ENCODE measurements at regions not wholly inside any gene's neighbourhood (a gene's known extent, or its start where the extent isn't known, plus 50 kb on each side); places are given as distances from the start of the nearest gene placed in this dataset.

DNA sequence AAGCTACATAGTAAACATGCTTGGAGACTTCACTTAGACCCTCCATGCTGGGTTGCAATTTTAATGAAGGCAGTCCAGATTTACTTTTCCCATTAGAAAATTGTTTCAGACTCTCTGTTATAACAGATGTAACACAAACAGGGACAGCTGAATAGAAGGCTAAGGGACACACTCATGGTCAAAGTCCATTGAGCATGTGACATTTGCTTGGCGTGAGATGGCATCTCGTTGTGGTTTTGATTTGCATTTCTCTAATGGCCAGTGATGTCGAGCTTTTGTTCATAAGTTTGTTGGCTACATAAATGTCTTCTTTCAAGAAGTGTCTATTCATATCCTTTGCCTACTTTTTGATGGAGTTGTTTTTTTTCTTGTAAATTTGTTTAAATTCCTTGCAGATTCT is 358.2 kb upstream of the CLNK start:
- DNase-seq = no peak

GRCh38 chr4:11039634-11040131 is 355.1 kb upstream of the CLNK start:
- DNase-seq = no peak

DNA sequence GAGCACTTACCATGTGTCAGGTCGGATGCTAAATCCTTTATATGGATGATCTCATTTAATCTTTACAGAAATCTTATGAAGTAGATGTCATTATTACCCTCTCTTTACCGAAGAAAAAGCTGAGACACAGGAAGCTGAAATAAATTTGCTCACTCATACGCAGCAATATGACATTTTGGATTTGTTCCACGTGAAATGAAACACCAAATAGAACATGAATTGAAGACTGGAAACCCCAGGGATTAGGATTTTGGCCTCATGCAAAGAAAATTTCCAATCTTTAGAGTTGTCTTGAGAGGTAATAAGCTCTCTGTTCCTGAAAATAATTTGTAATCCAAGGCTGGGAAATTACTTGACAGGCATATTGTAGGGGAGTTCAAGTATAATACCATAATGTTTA is 354.4 kb upstream of the CLNK start:
- no peak for DNase-seq

- no peak for DNase-seq
Observed at GRCh38 chr4:11037637-11038036, 353.1 kb upstream of the CLNK start.

DNA sequence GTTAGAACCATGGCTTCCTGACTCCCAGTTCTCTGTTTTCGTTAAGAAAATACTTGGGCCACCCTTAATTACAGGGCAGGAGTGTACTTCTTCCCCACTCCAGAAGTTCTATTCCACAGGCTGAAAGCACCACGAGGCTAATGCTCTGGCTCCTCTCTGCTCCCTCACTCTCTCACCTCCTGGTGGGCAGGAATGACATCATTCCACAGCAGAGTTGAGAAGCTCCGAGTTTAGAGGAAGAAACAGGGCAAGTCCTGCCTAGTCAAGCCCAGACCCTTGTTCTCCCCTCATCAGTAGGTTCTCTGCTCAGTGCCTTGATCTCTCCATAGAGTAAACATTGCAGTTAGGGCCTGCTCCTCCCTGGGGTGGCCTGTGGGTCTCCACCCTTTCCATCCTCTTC is 343.8 kb upstream of the CLNK start:
- DNase-seq = no peak

- no peak for DNase-seq
Observed at GRCh38 chr4:11021333-11021732, 336.8 kb upstream of the CLNK start.

DNA sequence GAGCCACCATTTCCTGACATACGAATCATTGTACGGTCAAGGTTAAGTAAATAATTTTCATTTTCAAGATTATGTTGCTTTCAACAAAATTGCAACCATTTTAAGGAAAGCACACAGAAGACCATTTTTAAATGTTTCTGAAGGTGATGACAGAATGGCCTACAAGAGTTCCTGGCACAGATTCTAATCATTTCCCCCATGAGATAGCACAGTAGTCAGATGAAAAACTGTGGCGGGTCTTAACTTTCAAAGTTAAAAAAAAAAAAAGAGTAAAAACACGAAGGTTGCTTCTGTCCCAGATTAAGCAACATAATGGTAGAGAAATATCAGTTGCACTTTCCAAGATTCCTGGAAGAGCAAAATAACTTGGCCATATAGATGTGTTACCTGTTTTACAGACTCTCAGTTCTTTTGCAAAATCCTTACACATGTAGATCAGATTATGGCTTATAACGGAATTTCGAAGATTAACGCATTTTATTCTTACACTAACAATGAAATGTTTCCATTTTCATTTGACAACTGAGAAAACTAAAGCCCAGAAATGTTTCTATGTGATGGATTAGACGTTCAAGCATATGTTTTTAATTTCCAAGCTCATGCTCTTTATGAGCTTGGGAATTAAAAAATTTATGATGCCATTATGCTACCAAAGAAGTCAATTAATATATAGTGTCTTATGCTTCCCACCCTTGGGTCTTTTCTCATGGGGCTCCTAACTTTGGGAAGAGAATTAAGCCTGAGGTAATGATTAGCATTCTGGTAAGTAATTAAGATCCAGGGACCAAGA is 335.1 kb upstream of the CLNK start:
- no peak for DNase-seq

- no peak for DNase-seq
Observed at GRCh38 chr4:11014199-11014598, 329.6 kb upstream of the CLNK start.

- DNase-seq = no peak
Observed at GRCh38 chr4:11013094-11013664, 328.6 kb upstream of the CLNK start.

- DNase-seq = no peak
Observed at GRCh38 chr4:11011249-11011648, 326.7 kb upstream of the CLNK start.

DNA sequence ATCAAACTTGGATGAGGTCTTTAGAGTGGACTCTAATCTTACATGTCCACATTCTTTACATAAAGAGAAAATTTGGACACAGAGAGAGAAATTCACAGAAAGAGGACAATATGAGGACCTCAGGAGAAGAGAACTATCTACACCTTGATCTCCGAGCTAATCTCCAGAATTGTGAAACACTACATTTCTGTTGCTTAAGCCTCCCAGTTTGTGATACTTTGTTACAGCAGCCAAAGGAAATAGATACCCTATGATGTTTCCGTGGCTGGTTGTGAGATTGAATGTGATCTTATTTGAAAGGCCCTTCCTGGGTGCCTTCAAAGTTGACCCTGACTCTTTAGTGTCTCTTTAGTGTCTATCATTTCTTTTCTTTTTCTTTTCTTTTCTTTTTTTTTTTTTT is 326.1 kb upstream of the CLNK start:
- no peak for DNase-seq

DNA sequence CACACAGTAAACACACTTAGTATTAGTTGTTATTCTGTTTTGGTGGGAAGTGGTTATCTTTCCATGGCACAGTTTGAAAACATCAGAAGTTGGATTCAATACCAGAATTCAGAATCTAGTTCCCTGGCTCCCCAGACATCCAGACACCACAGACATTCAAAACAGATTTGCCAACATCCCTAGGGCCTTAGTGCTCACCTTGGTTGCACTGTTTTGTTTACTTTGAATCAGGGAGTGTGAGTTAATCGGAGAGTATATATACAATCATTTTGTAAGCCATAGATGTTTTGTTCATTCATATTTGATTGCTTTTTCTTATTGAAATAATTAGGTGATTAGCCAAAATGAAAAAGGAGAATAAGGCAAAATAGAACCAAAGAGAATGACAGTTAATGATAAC is 324.7 kb upstream of the CLNK start:
- DNase-seq = no peak

DNA sequence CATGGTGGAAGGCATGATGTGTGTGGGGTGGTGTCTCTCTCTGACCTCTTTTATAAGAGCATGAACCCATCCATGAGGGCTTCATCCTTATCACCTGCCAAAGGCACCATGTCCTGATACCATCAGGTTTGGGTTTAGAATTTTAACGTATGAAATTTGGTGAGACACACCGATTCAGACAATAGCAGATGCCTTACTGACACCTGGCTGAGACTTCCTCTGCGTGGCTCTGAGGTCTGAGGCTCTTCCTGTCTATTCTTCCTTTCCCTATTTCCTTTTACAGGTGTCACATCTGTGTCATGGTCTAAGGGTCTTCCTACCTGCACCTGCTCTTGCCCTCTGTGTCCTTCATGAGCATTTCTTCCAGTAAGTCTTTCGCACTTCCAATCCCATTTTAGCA is 320.7 kb upstream of the CLNK start:
- DNase-seq = no peak

GRCh38 chr4:11004818-11005217 is 320.2 kb upstream of the CLNK start:
- DNase-seq = no peak

- DNase-seq = no peak
Observed at GRCh38 chr4:11002961-11003360, 318.4 kb upstream of the CLNK start.

DNA sequence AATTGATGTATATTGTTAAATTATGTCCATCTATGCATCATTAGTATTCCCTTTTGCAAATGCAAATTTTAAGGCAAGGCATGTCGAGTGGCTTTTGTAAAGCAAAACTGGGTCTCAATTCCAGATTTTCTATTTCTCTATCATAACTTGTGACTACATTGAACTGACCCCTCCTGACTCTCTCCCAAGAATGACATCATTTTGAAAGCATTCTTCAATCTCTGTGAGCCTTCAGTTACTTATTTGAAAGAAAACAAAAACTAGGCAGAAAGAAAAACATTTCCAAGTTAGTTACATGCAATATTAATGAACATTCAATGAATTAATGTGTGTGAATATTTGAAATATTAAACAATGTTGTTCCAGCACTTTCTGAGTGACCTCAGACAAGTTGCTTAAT is 314.3 kb upstream of the CLNK start:
- no peak for DNase-seq

- no peak for DNase-seq
Observed at GRCh38 chr4:10984815-10985214, 300.2 kb upstream of the CLNK start.

DNA sequence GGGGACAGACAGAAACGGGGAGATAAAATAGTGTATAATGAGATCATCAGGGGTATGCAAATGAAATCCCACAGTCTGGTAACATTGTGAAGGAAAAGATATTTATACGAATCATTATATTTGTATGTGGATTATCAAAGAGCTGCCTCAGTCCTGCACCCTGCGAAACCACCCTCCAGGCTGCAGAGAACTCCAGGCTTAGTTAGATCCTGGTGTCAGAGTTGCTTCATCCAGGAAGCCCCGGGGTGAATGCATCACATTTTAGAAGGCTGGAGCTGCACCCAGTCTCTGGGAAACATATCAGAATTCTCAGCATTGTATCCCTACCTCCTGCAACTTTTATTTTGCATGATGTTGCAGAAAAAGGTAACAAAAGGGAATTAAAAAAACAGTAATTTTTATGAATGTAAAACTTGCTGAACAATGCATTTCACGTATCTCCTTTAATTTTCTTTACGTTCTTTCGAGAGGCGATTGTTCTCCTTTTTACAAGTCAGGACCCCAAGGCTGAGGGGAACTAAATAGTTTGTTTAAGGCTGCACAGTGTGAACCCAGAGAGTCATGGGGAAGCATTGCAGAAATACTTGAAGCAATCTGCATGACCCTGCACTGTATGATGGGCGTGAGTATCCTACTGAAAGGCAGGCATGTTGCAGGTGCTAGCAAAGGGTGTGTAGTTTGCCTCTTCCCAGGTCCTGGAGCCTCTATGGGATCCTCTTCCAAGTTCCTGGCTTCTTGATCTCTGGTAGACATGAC is 299.5 kb upstream of the CLNK start:
- no peak for DNase-seq

- no peak for DNase-seq
Observed at GRCh38 chr4:10983268-10983667, 298.7 kb upstream of the CLNK start.

DNA sequence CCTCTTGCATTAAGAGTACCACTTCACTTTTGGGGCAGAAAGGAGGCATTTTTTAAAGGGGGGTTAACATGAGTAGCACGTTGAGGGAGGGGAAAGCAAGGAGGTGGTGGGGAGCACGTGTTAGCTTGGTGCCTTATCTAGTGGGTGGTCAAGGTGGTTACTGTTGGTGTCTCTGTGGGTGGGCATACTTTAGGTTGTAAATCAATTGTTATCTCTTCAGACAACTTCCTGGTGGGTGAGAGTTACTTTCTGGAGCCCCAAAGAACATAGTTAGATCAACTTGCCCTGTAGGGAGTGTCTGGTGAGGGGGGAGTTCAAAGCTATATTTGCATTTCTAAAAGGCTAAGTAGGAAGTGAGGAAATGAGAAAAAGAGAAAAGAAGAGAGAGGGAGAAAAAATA is 297.7 kb upstream of the CLNK start:
- DNase-seq = no peak

DNA sequence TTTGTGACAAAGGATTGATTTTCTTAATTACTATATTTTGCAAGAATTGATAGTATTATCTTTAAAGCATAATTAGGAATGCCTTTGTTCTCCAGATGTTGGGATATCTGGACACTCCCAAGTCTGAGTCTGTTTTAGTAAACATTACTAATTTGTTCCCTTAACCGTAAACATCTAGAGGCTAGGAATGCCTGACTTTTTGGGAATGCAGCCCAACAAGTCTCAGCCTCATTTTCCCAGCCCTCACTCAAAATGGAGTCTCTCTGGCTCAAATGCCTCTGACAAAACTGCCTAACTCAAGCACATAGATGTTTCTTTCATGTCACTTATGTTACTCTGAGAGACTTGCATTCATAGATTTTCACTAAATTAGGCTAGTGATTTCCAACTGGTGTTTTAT is 297.0 kb upstream of the CLNK start:
- no peak for DNase-seq

DNA sequence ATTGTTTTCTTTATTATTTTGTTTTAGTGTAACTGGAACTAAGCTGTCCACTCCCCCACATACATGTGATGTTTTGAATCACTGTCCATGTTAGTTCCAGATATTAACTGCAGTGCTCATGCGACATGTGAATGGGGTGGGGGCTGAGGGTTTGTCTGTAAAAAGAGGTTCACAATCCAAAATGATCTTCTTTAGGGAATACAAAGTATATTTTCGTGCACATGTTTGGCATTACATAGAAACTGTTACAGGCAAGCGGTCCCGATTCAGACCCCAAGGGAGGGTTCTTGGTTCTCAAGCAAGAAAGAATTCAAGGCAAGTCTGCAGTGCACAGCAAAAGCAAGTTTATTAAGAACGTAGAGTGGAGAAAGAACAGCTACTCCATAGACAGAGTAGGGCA is 296.5 kb upstream of the CLNK start:
- no peak for DNase-seq

- DNase-seq = no peak
Observed at GRCh38 chr4:10979032-10979431, 294.5 kb upstream of the CLNK start.

DNA sequence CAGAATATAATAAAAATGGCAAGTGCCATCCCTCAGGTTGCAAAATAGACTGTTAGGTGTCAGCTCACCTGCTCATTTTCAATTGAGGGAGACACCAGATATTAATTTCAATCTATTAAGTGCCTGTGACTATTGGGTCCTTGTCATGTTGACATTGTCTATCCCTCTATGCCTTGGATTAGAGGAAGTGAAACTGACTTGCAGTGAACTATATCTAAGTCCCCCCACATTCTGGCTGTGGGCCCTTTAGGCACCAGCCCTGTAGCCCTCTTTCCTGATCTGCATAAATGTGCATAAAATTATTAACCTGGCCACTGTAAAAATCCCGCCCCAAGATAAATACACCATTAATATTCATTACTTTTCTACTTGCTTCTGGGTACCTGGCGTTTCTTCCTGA is 293.0 kb upstream of the CLNK start:
- DNase-seq = no peak

Measured in activated effector memory CD4-positive, alpha-beta T cell treated with anti-CD3 and anti-CD28 coated beads, Interleukin-2, amount 50 U/mL, for 16 hours (primary cell).